Medulla oblongata (tissue), 1 donor: ENCODE measurements at regions not wholly inside any gene's neighbourhood (a gene's known extent, or its start where the extent isn't known, plus 50 kb on each side); places are given as distances from the start of the nearest gene placed in this dataset.
A peak's percentile ranks its signal among the peaks of the same experiment; 100 is the strongest.
"Not testable (repeated sequence)": the region's sequence is repeated elsewhere in the genome, so short reads cannot be mapped to it uniquely, and the experiment has no call there.

Experiments
- DNase-seq: peaks from one replicate; pipeline ENCODE4 v3.0.0-alpha.2; 2015; ENCODE audit errors: extremely low spot score

DNA sequence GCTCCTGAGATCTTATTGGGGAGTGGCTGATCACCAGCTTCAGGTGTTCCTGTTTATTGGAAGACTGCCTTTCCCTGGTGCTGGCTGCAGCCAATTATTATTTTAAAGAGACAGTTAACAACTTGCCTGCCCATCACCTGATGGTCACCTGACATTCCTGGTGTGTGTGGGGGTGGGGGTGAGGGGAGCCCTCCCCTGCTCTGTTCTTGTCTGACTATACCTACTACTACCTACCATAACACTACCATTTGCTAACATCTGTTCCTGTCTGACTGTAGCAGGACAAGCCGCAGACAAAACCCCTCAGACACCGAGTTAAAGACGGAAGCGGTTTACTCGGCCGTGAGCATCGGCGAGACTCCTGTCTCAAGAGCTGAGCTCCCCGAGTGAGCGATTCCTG, 54.9 kb upstream of the NBPF3 start:
- DNase-seq, result no peak

DNA sequence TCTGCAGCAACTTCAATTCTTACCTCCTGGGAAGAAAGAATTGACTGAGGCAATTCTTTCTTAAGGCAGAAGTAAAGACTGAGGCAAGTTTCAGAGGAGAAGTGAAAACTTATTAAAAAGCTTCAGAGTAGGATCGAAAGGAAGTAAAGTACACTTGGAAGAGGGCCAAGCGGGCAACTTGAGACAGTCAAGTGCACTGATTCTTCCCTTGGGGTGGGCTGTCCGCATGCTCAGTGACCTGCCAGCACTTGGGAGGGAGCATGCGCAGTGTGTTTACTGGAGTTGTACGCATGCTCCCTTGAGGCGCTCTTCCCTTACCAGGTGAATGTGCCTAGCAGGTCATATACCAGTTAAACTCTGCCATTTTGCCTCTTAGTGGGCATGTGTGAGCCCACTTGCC, 55.3 kb upstream of the NBPF3 start:
- DNase-seq, result peak; percentile 62

DNA sequence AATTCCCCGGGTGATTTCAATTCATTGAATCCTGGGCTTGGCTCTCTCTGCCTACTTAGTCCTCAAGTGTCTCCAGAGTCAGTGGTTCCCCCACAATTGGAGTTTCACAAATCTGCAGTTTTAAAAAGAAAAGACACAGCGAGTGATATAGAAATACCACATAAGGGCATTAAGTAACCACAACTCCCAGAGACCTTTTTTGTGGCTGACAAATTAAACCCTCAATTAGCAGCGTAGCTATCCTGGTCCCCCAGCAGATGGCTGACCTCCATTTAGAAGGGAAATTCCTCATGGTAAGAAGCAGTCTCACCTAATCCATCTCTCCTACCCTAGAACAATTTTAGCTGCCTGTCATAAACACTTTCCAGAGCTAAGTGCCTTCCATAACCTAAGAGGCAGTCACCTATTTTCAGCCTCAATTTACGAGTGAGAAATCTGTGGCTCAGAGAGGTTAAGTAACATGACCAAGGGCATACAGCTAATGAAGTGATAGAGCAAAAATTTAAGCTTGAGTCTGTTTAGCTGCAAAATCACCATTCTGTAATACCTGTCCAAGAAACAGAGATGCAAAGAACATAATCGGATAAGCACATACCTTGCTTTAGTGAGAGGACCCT, 56.0 kb upstream of the NBPF3 start:
- no peak for DNase-seq

DNA sequence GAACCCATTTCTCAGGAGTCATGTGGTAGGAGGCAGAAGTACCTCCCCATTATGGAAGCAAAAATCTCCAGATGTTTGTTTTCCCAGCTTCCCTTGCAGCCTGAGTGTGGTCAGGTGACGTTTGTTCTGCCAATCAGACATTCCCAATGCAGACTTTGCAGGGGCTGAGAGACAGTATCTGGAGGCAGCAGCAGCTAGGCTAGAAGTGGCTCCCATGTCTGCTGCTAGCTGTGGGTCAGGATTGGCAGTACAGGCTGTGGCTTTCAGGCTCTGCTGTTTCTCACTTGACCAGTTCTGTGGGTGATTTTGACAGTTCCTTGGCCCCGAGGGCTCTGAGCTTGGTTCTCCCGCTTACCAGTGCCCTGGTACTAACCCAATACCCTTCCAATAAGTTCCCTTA, 58.6 kb upstream of the NBPF3 start:
- DNase-seq, result no peak

DNA sequence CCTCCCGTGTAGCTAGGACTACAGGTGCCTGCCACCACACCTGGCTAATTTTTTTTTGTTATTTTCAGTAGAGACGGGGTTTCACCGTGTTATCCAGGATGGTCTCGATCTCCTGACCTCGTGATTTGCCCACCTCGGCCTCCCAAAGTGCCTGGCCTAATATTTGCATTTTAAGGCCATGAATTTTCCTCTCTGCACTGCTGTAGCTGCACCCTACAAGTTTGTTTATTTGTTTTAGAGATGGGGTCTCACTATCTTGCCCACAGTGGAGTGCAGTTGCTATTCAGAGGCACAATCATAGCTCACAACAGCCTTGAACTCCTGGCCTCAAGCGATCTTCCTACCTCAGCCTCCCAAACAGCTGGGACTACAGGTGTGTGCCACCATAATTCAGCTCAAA, 59.8 kb upstream of the NBPF3 start:
- not testable (repeated sequence) for DNase-seq

DNA sequence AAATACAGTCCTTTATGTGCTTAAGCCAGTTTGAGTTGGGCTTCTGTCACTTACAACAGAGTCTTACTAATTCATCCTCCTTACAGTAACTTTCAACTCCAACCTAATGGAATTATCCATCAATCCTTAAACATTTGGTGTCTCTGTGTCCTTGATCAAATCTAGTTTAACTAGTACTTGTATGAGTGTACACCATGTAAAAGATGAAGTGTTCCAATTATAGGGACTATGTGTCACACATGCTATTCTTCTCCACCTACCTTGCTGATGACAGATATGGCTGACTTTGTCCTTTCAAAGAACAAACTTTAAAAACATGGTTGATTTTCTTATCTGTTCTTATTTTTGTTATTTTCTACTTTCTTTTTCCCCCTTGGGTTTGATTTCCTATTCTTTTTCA, 60.4 kb upstream of the NBPF3 start:
- no peak for DNase-seq

DNA sequence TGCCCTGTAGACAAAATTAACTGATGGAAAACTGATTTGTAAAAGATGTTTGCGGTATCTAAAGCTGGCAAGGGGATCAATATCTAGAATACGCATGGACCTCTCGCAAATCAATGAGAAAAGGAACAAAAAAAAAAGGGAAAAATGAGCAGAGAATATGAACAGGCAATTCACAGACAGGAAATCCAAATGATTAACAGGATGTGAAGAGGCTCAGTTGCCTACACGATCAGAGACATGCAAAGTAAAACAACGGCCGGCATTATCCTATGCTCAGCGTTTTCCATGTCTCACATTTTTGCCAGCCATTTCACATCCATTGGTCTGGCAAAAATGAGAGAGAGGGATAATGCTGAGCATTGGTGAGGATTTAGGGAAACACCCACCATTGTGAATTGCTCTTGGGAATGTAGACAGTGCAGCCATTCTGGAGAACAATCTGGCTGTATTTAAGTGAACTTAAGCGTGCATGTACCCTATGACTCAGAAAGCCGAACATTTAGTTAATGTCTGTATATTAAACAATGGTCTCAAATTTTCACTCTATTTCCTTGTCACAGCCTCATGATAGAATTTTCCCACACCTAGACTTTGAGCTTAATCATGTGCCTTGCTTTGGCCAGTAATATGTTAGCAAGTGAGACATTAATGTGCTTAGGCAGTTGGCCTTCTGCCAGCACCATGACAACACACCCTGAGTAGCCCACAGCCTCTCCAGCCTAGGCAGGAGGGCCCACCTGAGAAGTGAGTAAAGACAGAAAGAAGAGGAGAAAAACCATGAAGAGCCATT, 61.0 kb upstream of the NBPF3 start:
- no peak for DNase-seq

DNA sequence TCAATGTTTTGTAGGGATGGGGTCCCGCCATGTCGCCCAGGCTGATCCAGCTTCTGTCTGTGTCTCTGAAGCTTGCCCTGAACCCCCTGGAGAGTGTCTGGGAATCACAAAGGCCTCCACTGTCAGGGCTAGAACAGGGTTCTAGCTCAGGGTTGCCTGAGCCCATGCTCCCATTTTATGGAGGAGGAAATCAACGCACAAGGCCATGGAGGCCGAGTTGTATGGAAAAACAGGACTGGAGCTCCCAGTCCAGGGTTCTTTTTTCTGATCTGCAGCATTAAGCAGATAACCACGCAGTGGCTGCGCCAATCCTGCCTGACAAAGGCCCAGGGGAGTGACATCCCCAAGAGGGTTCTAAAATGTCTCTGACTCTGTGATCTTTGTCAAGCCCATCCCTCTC, 67.6 kb upstream of the NBPF3 start:
- DNase-seq, result no peak

DNA sequence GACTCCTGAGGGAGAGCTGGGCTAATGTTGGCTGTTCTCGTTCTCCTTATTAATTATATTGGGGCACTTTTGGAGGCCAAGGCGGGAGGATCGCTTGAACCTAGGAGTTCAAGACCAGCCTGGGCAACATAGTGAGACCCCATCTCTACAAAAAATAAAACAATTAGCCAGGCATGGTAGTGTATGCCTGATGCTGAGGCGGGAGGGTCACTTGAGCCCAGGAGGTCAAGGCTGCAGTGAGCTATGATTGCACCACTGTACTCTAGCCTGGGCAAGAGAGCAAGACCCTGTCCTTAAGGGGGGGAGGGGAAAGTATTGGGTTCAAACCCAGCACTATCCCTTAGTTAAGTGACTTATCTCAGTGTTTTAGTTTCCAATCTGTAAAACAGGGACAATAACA, 70.0 kb upstream of the NBPF3 start:
- no peak for DNase-seq

DNA sequence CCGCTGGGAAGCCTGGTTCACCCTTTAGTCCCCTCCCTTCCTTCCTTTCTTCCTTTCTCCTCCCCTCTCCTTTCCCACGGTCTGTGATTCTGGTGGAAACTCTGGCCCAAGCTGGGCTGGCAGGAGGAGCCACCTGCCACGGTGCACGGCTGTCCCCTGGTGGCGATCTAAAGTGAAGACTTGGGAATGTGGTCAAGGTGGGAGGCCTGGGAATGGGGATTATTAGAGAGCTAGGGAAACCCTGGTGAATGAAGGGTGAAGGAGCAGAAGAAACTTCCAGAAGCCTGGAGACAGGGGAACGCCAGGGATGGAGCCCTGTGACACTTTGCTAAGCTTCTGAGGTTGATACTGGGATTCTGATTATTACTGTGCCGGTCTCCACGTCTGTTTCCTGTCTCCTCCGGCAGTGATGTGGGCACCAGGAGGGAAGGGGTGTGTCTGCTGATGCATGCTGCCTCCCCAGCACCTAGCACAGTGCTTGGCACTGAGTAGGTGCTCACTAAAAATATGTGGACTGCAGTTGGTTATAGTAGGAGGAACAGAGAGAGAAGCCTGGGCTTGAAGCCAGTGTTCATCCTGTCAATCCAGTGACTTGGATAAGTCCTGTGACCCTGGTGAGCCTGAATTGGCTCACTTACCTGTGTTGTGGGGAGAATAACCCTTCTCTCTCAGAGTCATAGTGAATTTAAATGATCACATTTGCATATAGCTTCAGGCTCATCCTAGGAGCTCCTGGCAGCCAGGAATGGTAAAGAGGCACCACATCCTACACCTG, 71.2 kb upstream of the NBPF3 start:
- DNase-seq, result peak; percentile 88

DNA sequence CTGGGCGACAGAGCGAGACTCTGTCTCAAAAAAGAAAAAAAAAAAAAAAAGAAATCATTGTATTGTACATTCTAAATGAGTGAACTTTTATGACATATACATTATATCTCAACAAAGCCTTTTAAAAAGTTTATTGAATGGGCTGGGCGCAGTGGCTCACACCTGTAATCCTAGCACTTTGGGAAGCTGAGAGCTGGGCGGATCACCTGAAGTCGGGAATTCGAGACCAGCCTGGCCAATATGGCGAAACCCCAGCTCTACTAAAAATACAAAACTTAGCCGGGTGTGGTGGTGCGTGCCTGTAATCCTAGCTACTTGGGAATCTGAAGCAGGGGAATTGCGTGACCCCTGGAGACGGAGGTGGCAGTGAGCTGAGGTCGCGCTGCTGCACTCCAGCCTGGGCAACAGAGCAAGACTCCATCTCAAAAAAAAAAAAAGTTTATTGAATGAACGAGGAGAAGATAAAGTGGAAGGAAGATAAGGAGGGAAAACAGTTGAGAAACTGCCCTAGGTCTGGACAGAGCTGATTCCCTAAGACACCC, 71.9 kb upstream of the NBPF3 start:
- DNase-seq, result not testable (repeated sequence)

DNA sequence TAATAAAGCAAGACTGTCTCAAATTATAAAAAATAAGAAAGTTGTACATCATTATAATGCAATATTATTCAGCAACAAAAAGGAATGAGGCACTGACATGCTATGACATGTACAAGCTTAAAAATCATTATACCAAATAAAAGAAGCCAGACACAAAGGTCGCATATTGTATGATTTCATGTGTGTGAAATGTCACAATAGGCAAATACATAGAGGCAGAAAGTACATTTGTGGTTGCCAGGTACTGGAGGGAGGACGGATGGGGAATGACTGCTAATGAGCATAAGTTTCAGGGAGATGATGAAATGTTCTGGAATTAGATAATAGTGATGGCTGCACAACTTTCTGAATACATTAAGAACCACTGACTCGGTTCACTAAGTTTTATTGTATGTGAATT, 73.6 kb upstream of the NBPF3 start:
- DNase-seq, result no peak

DNA sequence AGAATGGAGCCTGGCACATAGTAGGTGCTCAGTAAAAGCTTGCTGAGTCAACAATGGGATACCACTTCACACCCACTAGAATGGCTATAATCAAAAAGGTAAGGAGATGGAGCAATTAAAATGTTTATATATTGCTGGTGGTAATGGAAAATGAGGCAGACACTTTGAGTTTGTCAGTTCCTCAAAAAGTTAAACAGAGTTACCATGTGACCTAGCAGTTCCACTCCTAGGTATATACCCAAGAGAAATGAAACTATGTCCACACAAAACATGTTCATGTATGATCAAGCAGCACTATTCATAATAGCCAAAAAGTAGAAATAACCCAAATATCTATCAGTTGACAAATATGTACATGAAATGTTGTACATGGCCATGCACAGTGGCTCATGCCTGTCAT, 74.8 kb upstream of the ECE1 start:
- DNase-seq, result no peak

DNA sequence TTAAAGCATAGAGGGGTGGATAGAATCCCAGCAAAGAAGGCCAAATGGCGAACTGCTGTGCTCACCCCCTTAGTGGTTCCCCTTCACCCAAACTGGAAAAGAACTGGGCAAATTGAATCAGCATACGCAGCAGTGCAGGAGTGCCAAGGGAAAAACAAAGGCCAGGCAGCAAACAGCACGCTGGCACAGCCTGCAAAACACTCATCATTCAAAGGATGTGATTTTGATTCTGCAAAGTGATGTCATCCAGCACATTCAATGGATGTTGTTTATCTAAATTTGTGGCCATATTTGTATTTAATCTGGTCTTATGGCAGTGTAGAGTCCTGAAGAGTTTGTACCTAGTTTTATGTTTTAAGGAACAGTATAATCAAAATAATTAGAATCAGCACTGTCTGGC, 71.8 kb upstream of the ECE1 start:
- DNase-seq, result peak; percentile 68

DNA sequence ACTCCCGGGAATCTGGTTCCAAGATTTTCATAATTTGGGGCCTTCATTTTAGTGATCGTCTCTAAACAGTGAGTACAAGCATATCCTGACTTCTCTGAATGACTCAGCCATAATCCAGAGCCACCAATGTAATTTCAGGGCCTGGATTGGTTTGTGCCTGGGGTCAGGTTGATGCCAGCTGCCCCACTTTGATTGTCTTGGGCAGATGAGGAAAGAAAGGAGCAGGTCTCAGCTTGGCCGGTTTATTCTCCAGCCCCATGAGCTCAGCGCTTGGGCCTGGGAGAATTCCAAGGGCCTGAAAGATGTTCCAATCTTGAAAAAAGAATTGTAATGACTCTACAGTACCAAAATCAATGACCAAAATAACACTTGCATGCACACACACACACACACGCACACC, 71.2 kb upstream of the ECE1 start:
- peak; percentile 35 for DNase-seq

DNA sequence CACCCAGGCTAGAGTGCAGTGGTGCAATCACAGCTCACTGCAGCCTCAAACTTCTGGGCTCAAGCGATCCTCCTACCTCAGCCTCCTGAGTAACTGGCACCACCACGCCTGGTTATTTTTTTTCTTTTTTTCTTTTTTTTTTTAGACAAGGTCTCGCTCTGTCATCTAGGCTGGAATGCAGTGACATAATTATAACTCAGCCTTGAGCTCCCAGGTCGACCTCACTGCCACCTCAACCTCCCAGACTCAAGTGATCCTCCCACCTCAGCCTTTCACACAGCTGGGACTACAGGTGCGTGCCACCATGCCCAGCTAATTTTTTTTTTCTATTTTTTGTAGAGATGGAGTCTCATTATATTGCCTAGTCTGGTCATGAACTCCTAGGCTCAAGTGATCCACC, 66.9 kb upstream of the ECE1 start:
- DNase-seq, result no peak

DNA sequence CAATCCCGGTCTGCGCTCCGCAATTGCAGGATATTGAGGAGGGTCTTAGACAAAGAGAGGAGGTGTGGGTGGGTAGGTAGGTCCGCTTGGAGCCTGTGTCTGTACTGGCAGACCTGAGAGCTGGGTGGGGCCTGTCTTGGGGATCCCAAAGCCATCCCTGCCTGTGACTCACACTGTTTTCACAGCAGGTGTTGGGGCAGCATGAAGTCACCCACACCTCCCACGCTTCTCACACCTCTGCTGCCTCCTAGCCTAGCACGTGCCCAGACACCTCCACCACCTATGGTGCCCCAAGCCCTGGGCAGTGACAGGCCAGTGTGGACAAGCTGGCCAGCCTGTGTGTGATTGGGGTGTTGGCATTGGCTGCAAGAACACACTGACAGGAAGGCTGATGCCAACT, 65.7 kb upstream of the ECE1 start:
- no peak for DNase-seq

DNA sequence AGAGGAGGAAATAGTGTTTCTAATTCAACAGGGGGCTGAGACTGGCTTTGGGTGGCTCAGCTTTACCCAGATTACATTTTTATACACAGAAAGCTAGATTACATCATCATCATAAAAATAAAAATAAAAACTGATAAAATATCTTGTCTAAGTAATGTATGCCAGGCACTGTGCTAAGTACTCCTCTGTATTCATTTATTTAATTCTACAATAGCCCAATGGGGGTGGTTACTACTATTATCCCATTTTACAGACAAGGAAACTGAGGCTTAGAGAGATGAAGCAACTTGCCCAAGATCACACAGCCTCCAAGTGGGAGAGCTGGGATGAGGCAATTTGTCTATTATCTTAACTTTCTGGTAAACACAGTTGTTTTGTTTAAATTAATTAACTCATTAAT, 62.3 kb upstream of the ECE1 start:
- no peak for DNase-seq

DNA sequence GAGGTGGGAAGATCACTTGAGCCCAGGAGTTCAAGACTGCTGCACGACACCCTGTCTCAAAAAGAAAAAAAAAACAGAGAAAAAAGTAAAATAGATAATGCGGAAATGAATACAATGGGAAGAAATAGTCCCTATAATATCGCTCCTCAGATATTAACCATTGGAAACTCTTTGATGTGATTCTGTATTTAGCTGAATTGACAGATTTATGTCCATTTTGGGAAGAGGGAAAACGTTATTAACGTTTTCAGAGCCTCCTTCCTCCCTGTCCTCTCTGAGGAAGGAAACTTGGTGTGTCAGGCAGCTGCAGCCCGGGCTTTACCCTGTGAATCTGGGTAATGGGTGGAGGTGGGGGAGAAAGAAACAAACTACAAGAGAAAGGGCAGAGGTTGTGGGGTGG, 61.6 kb upstream of the ECE1 start:
- DNase-seq, result no peak

DNA sequence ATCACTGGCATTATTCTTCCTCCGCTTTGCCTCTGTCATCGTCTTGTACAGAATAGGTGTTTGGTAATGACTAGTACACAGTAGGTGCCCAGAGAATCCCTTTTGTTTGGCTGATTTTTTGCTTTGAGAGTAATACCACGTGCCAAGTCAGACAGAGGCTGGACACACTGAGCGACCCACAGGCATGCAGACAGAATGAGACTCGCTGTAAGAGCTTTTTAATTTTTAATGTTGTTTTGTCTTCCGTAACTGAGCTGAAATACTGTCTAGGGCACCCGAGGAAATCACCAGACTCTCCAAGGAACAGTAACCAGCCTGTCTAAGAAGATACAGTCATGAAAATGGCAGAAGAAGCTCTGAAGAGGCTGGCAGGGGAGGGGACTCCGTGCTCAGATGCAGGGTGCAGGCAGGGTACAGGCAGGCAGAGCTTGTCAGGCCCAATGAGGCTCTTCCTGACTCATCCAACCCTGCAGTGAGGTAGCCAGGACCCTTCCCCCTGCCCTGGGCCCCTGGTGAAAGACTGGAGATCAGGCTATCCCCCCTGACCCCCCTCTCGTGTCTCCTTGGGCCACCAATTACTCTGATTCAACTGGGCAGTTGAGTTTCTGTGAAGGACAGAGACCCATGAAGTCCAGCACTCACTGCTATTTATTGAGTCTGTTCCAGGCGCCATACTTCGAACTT, 60.1 kb upstream of the ECE1 start:
- no peak for DNase-seq

DNA sequence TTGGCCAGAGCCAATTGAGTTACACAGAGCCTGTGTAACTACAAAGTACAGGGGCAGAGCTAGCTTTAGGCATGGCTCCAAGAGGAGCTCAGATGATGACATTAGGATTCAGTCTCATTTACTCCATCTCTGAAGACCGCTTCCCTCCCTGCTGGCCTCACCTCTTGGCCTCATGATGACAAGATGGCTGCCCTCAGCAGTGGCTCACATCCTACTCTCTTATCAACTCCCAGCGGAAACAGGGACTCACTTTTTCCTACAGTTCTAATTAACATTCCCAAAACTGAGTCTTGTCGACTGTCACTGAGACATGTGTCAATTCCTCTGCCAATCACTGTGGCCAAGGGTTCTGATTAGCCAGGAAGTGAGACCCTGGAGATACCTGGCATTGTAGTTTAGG, 59.4 kb upstream of the ECE1 start:
- DNase-seq, result no peak

DNA sequence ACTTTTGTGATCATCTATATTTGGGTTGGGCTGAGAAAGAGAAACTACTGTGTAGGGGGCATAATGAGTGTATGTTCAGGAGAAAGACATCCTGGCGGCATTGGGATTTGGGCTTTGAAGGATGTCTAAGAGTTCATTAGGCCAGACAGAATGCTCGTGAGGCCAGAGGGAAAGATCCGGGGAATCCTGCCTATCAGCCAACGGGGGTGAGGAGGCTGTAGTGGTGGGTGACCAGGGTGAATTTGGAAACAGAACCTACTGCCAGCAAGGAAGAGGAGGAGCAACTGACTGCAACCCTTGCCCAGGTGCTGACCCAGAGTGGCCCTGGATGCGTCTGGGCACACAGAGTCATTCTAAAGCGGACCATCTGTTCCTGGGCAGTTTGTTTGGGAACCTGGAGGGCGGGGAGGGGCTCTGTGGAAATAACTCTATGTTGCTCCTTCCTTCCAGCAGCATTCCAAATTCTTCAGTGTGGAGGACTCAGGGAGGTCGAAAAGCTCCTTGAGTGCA, 56.9 kb upstream of the ECE1 start:
- DNase-seq, result no peak
